ENCODE measurements at regions not wholly inside any gene's neighbourhood (a gene's known extent, or its start where the extent isn't known, plus 50 kb on each side); places are given as distances from the start of the nearest gene placed in this dataset.

DNA sequence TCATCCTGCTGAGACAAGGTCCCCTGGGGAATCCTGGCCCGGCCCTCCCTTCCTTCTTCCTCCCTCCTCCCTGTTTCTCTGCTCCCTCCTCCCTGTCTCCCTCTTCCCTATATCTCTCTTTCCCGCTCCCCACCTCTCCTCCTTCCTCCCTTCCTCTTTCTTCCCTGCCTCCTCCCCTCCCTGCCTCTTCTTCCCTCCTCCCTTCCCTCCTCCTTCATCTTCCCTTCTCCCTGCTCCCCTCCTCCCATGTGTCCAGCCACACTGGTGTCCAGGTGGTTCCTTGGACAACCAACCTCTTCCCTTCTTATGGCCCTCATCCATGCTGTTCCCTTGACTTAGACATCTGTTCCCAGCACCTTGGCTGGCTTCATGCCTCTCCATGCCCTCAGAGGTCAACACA lies 258.1 kb downstream of the MN1 start:
- Histone ChIP-seq H3K4me3 (no peak overlapping the region), H3K27ac (no peak overlapping the region), H3K36me3 (no peaks in the 10 kb centered on the region), H3K4me1 (no peaks in the 10 kb centered on the region), H3K9me3 (no peaks in the 10 kb centered on the region), H3K27me3 (no peaks in the 10 kb centered on the region)
- TF ChIP-seq, protein P1, sequence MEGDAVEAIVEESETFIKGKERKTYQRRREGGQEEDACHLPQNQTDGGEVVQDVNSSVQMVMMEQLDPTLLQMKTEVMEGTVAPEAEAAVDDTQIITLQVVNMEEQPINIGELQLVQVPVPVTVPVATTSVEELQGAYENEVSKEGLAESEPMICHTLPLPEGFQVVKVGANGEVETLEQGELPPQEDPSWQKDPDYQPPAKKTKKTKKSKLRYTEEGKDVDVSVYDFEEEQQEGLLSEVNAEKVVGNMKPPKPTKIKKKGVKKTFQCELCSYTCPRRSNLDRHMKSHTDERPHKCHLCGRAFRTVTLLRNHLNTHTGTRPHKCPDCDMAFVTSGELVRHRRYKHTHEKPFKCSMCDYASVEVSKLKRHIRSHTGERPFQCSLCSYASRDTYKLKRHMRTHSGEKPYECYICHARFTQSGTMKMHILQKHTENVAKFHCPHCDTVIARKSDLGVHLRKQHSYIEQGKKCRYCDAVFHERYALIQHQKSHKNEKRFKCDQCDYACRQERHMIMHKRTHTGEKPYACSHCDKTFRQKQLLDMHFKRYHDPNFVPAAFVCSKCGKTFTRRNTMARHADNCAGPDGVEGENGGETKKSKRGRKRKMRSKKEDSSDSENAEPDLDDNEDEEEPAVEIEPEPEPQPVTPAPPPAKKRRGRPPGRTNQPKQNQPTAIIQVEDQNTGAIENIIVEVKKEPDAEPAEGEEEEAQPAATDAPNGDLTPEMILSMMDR (IDR thresholded peaks at IDR 0.05), result no peak
- no peak for DNase-seq (ENCODE audit: low spot score)

DNA sequence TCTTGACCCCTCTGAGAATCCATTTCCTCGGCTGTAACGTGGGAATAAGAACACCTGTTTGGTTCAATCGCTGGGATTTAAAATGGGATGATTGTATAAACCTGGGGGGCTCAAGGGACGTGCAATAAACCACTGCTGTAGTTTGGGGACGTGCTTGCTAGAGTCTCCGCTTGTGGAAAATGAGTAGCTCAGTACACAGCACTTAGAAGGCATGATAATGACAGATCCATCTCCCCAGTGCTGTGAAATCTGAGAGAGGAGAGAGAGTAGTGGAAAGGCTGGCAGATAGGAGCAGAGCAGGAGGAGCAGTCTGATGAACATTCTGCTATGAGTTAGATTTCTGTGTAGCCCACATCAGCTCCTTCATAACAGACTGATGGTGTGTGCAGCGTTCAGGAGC lies 256.5 kb downstream of the MN1 start:
- Histone ChIP-seq H3K36me3 (no peaks in the 10 kb centered on the region), H3K4me3 (no peak overlapping the region), H3K9me3 (no peaks in the 10 kb centered on the region), H3K27ac (no peak overlapping the region), H3K27me3 (no peaks in the 10 kb centered on the region), H3K4me1 (no peaks in the 10 kb centered on the region)
- TF ChIP-seq, protein P1 (IDR thresholded peaks at IDR 0.05), result no peak
- DNase-seq (ENCODE audit: low spot score), result no peak

DNA sequence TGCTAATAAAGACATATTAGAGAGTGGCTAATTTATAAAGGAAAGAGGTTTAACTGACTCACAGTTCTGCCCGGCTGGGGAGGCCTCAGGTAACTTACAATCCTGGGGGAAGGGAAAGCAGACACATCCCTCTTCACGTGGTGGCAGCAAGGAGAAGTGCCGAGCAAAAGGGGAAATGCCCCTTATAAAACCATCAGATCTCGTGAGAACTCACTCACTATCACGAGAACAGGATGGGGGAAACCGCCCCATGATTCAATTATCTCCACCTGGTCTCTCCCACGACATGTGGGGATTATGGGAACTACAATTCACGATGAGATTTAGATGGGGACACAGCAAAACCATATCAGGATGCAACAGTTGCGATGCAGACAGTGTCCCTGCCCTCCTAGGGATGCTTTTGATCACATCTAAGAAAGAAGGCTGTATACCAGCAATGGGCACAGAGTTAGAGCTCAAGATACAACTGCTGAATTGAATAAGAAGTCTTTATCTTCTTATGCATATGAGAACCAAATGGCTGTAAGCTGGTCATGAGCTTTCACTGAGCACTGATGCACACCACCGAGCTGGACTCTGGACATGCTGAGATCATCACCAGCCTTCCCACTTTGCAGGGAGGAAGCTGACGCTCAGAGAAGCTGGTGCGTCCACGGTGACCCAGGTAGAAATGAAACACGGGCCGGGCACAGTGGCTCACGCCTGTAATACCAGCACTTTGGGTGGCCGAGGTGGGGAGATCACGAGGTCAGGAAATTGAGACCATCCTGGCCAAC lies 255.2 kb downstream of the MN1 start:
- TF ChIP-seq, protein P1 (IDR thresholded peaks at IDR 0.05), result no peak
- DNase-seq (ENCODE audit: low spot score), result no peak

DNA sequence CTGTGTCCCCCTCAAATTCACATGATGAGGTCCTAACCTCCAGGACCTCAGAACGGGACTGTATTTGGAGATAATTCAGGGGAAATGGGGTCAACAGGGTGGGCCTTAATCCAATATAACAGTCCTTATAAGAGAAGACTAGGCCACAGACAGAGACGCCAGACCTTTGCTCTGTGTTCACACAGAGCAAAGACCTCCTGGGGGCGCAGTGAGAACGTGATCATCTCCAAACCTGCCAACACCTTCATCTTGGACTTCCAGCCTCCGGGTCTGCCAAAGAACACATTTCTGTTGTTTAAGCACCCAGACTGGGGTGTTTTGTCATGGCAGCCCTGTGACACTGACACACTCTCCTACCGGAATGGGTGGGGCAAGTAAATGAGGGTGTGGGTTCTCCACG lies 250.2 kb downstream of the MN1 start:
- TF ChIP-seq, protein P1 (IDR thresholded peaks at IDR 0.05), result no peak

More for the DNA sequence above, 255.2 kb downstream of the MN1 start:
- Histone ChIP-seq H3K27ac (no peak overlapping the region), H3K4me1 (no peaks in the 10 kb centered on the region), H3K4me3 (no peak overlapping the region), H3K9me3 (no peaks in the 10 kb centered on the region), H3K27me3 (no peaks in the 10 kb centered on the region), H3K36me3 (no peaks in the 10 kb centered on the region)

DNA sequence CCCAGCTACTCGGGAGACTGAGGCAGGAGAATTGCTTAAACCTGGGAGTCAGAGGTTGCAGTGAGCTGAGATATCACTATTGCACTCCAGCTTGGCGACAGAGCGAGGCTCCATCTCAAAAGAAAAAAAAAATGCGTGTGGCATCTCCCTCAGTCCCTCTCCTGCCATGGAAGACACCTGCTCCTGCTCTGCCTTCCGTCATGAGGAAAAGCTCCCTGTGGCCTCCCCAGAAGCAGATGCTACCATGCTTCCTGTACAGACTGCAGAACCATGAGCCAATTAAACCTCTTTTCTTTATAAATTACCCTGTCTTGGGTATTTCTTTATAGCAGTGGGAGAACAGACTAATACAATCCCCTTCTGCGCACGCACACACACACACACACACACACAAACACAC lies 249.4 kb downstream of the MN1 start:
- no peaks in the 10 kb centered on the region for H3K4me1 ChIP-seq
- no peak for DNase-seq (ENCODE audit: low spot score)
- H3K36me3 ChIP-seq, result no peaks in the 10 kb centered on the region
- no peak overlapping the region for H3K4me3 ChIP-seq
- H3K27me3 ChIP-seq, result no peaks in the 10 kb centered on the region
- H3K27ac ChIP-seq, result no peak overlapping the region
- TF ChIP-seq, protein P1 (IDR thresholded peaks at IDR 0.05), result no peak
- H3K9me3 ChIP-seq, result no peaks in the 10 kb centered on the region

More for the DNA sequence above, 250.2 kb downstream of the MN1 start:
- Histone ChIP-seq H3K27ac (no peak overlapping the region), H3K4me1 (no peaks in the 10 kb centered on the region), H3K27me3 (no peaks in the 10 kb centered on the region), H3K36me3 (no peaks in the 10 kb centered on the region), H3K9me3 (no peaks in the 10 kb centered on the region), H3K4me3 (no peak overlapping the region)
- DNase-seq (ENCODE audit: low spot score), result no peak

DNA sequence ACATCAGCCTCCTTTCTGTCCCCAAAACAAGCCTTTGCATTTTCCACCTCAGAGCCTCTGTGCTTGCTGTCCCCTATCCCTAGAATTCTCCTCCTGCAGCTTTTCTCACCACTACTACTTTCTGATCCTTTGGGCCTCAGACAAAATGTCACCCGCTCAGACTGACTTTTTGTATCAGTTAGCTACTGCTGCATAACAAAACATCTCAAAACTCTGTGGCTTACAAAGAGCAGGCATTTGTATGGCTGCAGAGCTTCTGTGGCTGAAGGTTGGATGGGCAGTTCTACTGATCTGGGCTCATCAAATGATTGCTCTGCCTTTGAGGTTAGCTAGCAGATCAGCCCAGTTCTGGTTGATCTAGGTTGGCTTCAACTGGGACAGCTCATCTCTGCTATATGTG lies 248.7 kb downstream of the MN1 start:
- no peak overlapping the region for H3K27ac ChIP-seq
- H3K36me3 ChIP-seq, result no peaks in the 10 kb centered on the region
- no peaks in the 10 kb centered on the region for H3K27me3 ChIP-seq
- DNase-seq (ENCODE audit: low spot score), result no peak
- TF ChIP-seq, protein P1 (IDR thresholded peaks at IDR 0.05), result no peak
- H3K4me1 ChIP-seq, result no peaks in the 10 kb centered on the region
- H3K4me3 ChIP-seq, result no peak overlapping the region
- H3K9me3 ChIP-seq, result no peaks in the 10 kb centered on the region

Measured in right atrium auricular region (tissue), 2 donors.